Right lobe of liver (tissue), 6 donors: ENCODE measurements at regions not wholly inside any gene's neighbourhood (a gene's known extent, or its start where the extent isn't known, plus 50 kb on each side); places are given as distances from the start of the nearest gene placed in this dataset.

Experiments
- ATAC-seq, 4 donors: fragments of 200-7000 bp; cut with Tn5 transposase; one replicate each; pipeline ENCODE4 v1.9.1; 2020; ENCODE audit warnings: mild to moderate bottlenecking in 4 of 4, moderate library complexity in 4 of 4
- DNase-seq, 3 donors: peaks; one replicate each; pipeline ENCODE4 v3.0.0-alpha.2; 2020
- H3K27ac ChIP-seq, 3 donors: fragments of 200-600 bp; one replicate each; pipeline ENCODE4 v1.8.0; 2022
- H3K27me3 ChIP-seq, 2 donors: fragments of 200-600 bp; one replicate each; pipeline ENCODE4 v1.8.0; 2022
- H3K36me3 ChIP-seq, 4 donors: fragments of 200-600 bp; sonication (generic) in 1 of 4; one replicate each; pipeline versions ENCODE4 v1.5.1 to v1.8.0; 2017 to 2022; ENCODE audit warnings: control low read depth in 1 of 4
- H3K4me1 ChIP-seq, 4 donors: fragments of 200-600 bp; sonication (generic) in 1 of 4; one replicate each; pipeline versions ENCODE4 v1.5.1 to v1.8.0; 2017 to 2022; ENCODE audit warnings: control low read depth in 1 of 4
- H3K4me3 ChIP-seq, 3 donors: fragments of 200-600 bp; one replicate each; pipeline ENCODE4 v1.8.0; 2022
- H3K9me3 ChIP-seq, 4 donors: fragments of 200-600 bp; sonication (generic) in 1 of 4; one replicate each; pipeline versions ENCODE4 v1.5.1 to v1.8.0; 2017 to 2022; ENCODE audit warnings: control low read depth in 1 of 4
- CTCF ChIP-seq, 4 donors: fragments of 200-600 bp in 3 of 4; fragments of 450-650 bp in 1 of 4; IDR thresholded peaks; one replicate each; pipeline versions ENCODE4 v1.5.1 to v1.8.0; 2016 to 2022; ENCODE audit warnings: antibody characterized with exemption in 4 of 4, mild to moderate bottlenecking in 2 of 4
- POLR2A ChIP-seq: fragments of 450-650 bp; IDR thresholded peaks from one replicate; pipeline ENCODE4 v1.6.1; 2017; ENCODE audit warnings: antibody characterized with exemption, mild to moderate bottlenecking
- WGBS: methylation state at CpG from one replicate; pipeline ENCODE4 v1.1.6; 2018; ENCODE audit warnings: low coverage, low lambda C conversion rate; ENCODE audit not compliant: insufficient coverage; ENCODE audit errors: missing lambda C conversion rate; 5-methylcytosine and 5-hydroxymethylcytosine counted together
- intact Hi-C, 2 donors: fragments of 100-400 bp; cut with DNase I; formaldehyde crosslinking; loops; one replicate each; pipeline versions ENCODE4 v1.11.2 to v1.14.1; 2022
- donor health status: DM: no; HTN: yes; CAD: no.
- donor health status: DM: no; HTN: no; CAD: no.
- donor health status: DM: no; HTN: no; CAD: no.
- donor health status: DM: no; HTN: yes; CAD: no.
- donor health status: DM: no; HTN: yes; CAD: no.

GRCh38 chr2:196259507-196260481 lies 88.4 kb upstream of the STK17B start:
- no peaks in the 10 kb centered on the region for H3K9me3 ChIP-seq
- DNase-seq: no peak
- no peaks in the 10 kb centered on the region for H3K4me1 ChIP-seq
- TF ChIP-seq POLR2A (no peak), CTCF (IDR thresholded peaks at IDR 0.05) (no peak)
- no peaks in the 10 kb centered on the region for H3K27me3 ChIP-seq
- ATAC-seq: no peak
- H3K27ac ChIP-seq: no peak overlapping the region
- H3K36me3 ChIP-seq: no peaks in the 10 kb centered on the region
- WGBS: 55% methylated on average over 7 of the region's 7 CpGs
- no peak overlapping the region for H3K4me3 ChIP-seq
- intact Hi-C loops: no loop called here

- Histone ChIP-seq H3K4me1 (no peaks in the 10 kb centered on the region), H3K4me3 (no peak overlapping the region), H3K27ac (no peak overlapping the region), H3K27me3 (no peaks in the 10 kb centered on the region), H3K9me3 (no peaks in the 10 kb centered on the region), H3K36me3 (no peaks in the 10 kb centered on the region)
- WGBS: 67% methylated on average over 5 of the region's 5 CpGs
- TF ChIP-seq POLR2A (no peak), CTCF (IDR thresholded peaks at IDR 0.05) (no peak)
- DNase-seq: no peak
- ATAC-seq: no peak
- intact Hi-C loops: no loop called here
These were observed 89.2 kb upstream of the STK17B start for GRCh38 chr2:196260546-196260945.

- 71% methylated on average over 9 of the region's 9 CpGs for WGBS
- Histone ChIP-seq H3K4me3 (no peak overlapping the region), H3K4me1 (no peaks in the 10 kb centered on the region), H3K27ac (peak overlapping the region in 1 of 3 donors; percentile 26), H3K36me3 (no peaks in the 10 kb centered on the region), H3K9me3 (no peaks in the 10 kb centered on the region), H3K27me3 (no peaks in the 10 kb centered on the region)
- no peak for ATAC-seq
- TF ChIP-seq POLR2A (no peak), CTCF (IDR thresholded peaks at IDR 0.05) (no peak)
- DNase-seq: no peak
- intact Hi-C loops: no loop called here
These were observed 91.2 kb upstream of the STK17B start for GRCh38 chr2:196262606-196263005.

GRCh38 chr2:196263181-196263747 lies 91.9 kb upstream of the STK17B start:
- peak; percentile 69 to 85 (median 82) for ATAC-seq
- no peak for DNase-seq

More at GRCh38 chr2:196263181-196263747, 91.9 kb upstream of the STK17B start:
- no peaks in the 10 kb centered on the region for H3K9me3 ChIP-seq
- no peaks in the 10 kb centered on the region for H3K27me3 ChIP-seq
- no peak for TF ChIP-seq CTCF (IDR thresholded peaks at IDR 0.05)
- no peak for TF ChIP-seq POLR2A
- intact Hi-C loops: no loop called here
- H3K36me3 ChIP-seq: no peaks in the 10 kb centered on the region
- no peaks in the 10 kb centered on the region for H3K4me1 ChIP-seq
- 46% methylated on average over 8 of the region's 8 CpGs for WGBS
- no peak overlapping the region for H3K4me3 ChIP-seq
- peak overlapping the region in 1 of 3 donors; percentile 26 for H3K27ac ChIP-seq
